ENCODE measurements at regions not wholly inside any gene's neighbourhood (a gene's known extent, or its start where the extent isn't known, plus 50 kb on each side); places are given as distances from the start of the nearest gene placed in this dataset.

- Histone ChIP-seq H3K9me3 (replicated peaks in 1 of 3) (no peaks in the 10 kb centered on the region), H3K4me3 (no peak overlapping the region), H3K36me3 (replicated peaks in 1 of 2) (no peaks in the 10 kb centered on the region), H3K4me1 (replicated peaks in 1 of 2) (no peaks in the 10 kb centered on the region), H3K27ac (no peak overlapping the region), H3K27me3 (no peaks in the 10 kb centered on the region)
- TF ChIP-seq CTCF (IDR thresholded peaks at IDR 0.05) (no peak), POLR2A (IDR thresholded peaks at IDR 0.05) (no peak)
- DNase-seq, result no peak
- intact Hi-C loops (cut with DNase I), result no loop called here
Observed at GRCh38 chr4:19720190-19720589, 531.5 kb upstream of the SLIT2 start.

GRCh38 chr4:19711871-19712270 lies 539.8 kb upstream of the SLIT2 start:
- Histone ChIP-seq H3K27me3 (no peaks in the 10 kb centered on the region), H3K27ac (no peak overlapping the region), H3K4me1 (replicated peaks in 1 of 2) (no peaks in the 10 kb centered on the region), H3K9me3 (replicated peaks in 1 of 3) (no peaks in the 10 kb centered on the region), H3K4me3 (no peak overlapping the region), H3K36me3 (replicated peaks in 1 of 2) (no peaks in the 10 kb centered on the region)
- intact Hi-C loops (cut with DNase I), result no loop called here
- TF ChIP-seq CTCF (IDR thresholded peaks at IDR 0.05) (no peak), POLR2A (IDR thresholded peaks at IDR 0.05) (no peak)
- 88 to 92% (median 89%) methylated on average over 3 of the region's 3 CpGs for WGBS, 4 donors
- DNase-seq, result no peak

- WGBS, 4 donors, result 79 to 94% (median 85%) methylated on average over 1 of the region's 1 CpG
- intact Hi-C loops (cut with DNase I), result no loop called here
- TF ChIP-seq POLR2A (IDR thresholded peaks at IDR 0.05) (no peak), CTCF (IDR thresholded peaks at IDR 0.05) (no peak)
- no peak for DNase-seq
- no peaks in the 10 kb centered on the region for H3K36me3 ChIP-seq (replicated peaks in 1 of 2)
- H3K4me3 ChIP-seq, result no peak overlapping the region
- H3K4me1 ChIP-seq (replicated peaks in 1 of 2), result no peaks in the 10 kb centered on the region
- H3K9me3 ChIP-seq (replicated peaks in 1 of 3), result no peaks in the 10 kb centered on the region
- H3K27ac ChIP-seq, result no peak overlapping the region
- H3K27me3 ChIP-seq, result no peaks in the 10 kb centered on the region
Observed at GRCh38 chr4:19707876-19708275, 543.8 kb upstream of the SLIT2 start.

- no peaks in the 10 kb centered on the region for H3K9me3 ChIP-seq (replicated peaks in 1 of 3)
- no peak overlapping the region for H3K27ac ChIP-seq
- no peaks in the 10 kb centered on the region for H3K36me3 ChIP-seq (replicated peaks in 1 of 2)
- intact Hi-C loops (cut with DNase I), result no loop called here
- WGBS, 4 donors, result 89 to 94% (median 91%) methylated on average over 4 of the region's 4 CpGs
- H3K4me3 ChIP-seq, result no peak overlapping the region
- DNase-seq, result no peak
- TF ChIP-seq POLR2A (IDR thresholded peaks at IDR 0.05), result no peak
- no peak for TF ChIP-seq CTCF (IDR thresholded peaks at IDR 0.05)
- no peaks in the 10 kb centered on the region for H3K27me3 ChIP-seq
- H3K4me1 ChIP-seq (replicated peaks in 1 of 2), result no peaks in the 10 kb centered on the region
Observed at GRCh38 chr4:19703391-19703790, 548.3 kb upstream of the SLIT2 start.

Data from adrenal gland (tissue), 9 donors.